HG02943 (cell line): ENCODE measurements at regions not wholly inside any gene's neighbourhood (a gene's known extent, or its start where the extent isn't known, plus 50 kb on each side); places are given as distances from the start of the nearest gene placed in this dataset.

ENCODE experiments used
- ATAC-seq: cut with Tn5 transposase; IDR thresholded peaks from one replicate; pipeline ENCODE4 v1.9.1; 2021; ENCODE audit warnings: mild to moderate bottlenecking, low read depth, moderate library complexity; ENCODE audit not compliant: unreplicated experiment

DNA sequence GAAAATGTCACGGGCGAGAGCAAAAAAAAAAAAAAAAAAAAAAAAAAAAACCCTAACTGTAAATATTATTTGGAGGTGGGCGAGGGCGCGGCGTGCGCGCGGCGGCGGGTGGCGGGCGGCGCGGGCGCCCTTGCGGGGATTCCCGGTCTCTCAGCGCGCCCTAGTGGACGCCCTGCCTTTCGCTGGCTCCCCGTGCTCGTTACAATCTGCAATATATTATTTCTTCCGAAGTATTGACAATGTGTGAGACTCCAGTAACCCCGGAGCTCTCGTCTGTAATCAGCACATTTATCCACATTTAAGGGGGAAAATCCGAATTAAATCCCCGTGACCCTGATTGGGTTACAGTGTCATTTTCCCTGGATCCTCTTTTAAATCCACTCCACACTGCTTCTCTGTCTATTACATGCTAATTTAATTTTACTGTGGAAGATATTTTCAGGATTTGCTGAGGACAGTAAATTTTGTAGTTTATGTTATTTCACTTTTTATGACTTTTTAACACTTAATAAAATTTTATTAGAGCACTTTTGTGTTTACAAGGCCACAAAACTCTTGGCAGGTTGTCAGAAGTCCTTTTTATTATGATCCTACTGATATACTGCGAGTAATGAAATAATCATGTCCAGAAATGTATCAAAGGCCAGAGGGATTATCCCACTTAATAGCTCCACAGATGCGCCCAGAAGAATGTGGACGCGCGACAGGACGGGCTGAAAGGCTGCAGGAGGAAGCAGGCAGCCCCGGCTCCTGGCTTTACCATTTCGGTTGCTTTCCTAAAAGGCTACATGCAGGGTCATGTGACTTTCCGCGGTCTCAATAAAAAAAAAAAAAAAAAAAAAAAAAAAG is 369.1 kb downstream of the MTX2 start:
- ATAC-seq = peak; percentile 82

DNA sequence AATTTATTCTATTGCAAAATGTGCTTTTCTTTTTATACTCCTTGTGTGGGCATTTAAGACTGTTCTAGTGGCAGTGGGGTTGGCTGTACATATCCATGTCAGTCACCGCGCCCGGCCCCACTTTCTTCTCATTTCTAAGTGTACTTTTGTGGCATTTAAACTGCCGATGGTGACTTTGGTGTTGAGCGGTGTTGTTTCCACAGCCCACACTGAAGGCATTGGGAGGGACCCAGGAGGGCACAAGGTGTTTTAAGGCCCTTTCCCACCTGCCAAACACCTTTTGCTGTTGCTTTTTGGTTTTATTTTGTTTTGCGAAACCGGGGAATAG is 369.7 kb downstream of the MTX2 start:
- ATAC-seq = no peak

DNA sequence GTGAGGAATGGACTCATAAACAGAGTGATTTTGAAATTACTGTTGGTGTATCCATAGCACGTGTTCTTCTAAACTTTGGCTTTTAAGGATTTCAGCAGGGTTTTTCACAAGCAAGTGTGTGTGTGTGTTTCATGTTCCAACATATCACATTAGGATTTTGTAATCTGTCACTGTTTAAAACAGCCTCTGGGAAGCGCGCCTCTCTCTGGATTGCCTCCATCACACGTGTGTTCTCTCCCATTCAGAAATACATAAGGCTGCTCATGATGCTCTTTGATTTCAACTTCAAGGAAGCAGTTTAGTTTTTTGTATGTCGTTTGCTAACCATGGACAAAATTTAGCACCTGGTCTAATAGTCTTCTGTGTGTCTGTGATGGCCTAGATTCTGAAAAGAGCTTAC is 370.4 kb downstream of the MTX2 start:
- ATAC-seq = no peak

DNA sequence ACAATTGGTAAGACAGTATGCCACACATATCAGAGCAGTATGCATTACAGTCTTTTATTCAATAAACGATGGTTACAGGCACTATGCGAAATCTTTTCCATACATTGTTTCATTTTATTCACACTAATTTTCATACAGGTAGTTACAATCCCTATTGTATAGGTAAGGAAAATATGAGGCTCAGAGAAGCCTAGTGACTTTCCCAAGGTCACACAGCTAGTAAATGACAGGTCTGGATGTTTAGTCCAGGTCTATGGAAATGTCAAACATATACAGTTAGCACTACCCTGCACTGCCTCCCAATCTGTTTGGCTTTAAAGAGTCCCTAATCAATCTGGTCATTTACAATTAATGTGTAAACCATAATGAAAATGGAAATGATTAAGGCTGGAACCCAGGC is 372.2 kb downstream of the MTX2 start:
- ATAC-seq = no peak

DNA sequence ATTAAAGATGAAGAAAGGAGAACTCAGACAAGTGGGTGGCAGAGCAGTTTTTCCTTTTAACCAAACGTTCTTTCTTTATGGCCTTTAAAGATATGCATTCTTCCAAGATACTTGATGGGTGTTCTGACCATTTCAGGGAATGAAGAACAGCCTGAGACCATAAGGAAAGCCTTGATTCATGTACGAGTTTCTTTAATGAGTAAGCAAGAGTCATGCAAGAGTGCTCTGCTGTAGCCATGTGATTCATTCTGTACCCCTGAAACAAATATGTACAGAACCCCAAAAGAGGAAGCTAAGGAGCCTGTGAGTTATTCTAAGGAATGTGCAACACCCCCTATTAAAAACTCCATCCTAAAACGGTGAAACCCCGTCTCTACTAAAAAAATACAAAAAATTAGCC is 372.8 kb downstream of the MTX2 start:
- no peak for ATAC-seq

DNA sequence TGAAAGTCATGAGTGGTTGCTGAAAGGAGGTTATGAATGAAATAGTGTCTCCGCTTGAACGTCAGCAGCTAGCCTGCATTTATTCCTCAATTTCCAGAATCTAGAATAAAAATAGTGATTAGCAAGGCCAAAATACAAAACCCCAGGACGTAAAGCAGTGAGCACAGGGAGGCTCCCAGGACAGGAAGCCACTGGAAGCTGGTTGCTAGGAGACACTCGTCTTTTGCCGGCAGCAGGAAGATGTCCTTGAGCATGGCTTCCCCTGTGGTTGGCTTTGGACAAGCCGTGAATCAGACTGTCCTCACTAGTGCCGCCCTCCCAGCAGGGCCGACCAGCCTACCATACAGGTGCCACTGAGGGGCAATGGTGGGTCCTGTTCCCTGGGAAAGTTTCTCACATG is 374.4 kb downstream of the MTX2 start:
- no peak for ATAC-seq

DNA sequence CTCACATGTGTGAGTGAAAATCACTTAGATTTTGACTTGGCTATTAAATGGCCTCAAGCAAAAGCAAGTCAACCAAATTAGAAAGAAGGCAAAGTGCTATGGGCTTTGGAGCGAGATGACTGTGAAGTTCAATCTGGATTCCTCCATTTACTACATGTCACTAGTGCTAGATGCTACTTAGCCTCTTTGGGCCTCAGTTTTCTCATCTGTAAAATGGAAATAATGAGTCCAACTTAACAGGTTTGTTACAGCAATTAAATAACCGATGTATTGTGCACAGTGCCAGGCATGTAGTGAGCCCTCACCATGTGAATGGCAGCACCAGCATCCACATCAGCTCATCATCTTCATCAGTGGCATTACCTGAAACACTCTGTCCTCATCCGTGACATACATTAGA is 376.3 kb downstream of the MTX2 start:
- ATAC-seq = no peak

DNA sequence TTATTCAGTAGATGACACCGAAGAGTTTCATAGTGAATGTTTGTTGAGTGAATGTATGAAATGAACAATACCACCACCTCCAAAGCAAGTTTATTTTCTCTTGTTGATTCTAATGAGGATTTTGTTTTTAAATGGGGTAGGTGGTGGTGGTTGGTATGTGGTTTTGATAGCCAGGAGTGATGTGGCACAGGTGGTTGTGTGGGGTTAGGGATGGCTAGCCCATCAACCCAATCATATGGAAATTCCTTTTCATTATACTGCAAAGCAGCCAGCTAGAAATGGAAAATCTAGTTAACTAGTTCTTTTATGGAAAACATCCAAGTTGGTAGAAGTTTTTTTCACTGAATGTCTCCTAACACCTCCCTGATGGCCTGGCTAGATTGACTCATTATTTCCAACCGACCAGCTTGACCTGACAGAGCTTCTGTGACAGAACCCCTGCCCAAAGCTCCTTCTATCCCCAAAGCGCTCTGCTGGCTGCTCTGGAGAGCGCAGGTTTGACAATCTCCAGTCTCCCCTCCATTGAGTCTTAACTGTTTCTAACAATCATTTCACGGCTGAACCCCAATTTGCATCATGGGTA is 376.9 kb downstream of the MTX2 start:
- no peak for ATAC-seq

DNA sequence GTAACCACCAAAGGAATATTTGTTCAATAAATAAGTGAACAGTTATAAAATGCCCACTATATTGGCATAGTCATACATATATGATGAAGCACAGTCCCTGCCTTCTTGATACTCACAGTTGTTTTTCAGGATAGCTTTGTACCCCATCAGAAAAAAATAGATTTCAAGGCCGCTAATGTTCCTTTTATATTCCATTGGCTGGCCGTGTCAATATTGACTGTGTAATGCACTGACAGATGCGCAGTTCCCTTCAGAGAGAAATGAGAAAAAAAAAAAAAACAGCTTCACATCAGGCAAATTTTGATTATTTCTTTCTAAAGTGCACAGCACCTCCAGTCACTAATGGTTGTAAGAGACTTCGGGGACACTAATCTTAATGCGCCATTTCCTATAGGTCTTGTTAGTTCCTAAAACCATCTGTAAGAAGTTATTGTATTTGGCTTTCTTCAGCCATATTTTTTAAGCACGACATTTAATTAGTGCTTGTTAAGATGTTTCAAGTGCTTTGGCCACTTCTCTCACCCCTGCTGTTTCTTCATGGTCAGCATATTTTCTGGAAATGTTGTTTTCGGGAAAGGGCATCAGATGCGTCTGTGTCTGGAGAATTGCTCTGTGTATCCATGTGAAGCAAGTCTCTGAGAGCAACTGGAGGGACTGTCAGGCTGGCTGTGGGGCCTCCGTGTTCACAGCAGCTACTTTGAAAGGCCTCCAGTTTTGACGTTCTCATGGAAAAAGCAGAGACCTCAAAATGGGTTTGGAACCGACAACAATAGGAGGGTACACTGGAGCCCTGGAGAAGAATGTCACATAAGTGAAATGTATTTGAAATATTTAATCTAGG is 378.3 kb downstream of the MTX2 start:
- ATAC-seq = no peak

DNA sequence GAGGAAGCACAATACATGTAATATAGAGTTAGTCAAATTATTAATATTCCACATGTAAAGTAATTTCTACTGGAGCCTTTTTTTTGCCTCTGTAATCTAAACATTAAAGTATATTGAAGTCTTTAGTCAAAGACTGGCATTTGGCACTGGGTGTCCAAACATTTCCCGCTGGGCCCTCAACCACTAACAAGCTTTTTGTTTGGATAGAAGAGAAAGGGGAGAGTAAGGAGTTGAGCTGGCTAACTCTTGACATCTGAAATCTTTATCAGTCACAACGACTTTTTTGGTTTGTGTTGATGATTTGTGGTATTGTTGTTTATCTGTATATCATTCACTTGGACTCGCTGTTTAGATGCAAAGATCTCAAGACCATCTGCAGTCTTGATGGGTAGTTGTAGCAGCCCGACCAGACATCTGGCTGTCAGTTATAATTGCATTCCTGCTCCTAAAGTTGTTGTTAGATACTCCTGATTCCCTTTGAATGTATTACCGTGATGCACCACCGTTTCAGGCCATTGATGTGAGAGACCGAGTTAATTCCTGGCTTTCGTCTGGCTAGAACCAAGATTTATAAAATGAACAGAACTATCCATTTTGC is 379.6 kb downstream of the MTX2 start:
- no peak for ATAC-seq

DNA sequence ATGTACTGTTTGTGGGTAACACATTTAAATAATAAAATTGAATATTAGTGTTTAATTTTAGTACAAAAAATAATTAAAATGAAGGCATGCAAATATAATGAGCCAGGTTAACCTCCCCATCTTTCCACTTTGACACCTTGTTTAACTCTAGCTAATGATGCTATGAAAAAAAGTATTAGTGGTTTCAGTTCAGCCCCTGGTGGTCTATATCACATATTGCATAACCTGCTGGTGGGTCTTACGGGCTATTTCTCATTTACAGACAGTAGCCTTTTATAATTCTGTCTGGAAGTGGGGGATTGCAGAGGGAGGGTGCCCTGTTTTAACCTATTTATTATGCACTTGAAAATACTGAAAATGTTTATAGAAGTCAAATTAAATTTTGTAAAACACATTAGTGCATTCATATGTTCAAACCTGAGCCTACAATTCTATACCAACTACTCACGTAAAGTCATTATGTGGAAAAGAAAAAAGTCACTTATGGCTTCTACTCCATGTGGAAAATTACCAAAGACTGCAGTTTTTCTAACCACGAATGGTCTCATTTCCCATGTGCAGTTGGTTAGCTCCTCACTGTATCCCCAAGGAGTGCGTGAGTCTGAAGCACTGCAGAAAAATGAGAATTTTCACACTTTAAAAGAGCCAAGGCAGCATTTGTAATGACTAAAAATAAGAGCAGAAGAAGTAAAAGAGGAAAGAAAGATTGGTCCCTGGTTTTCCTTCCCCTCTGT is 381.0 kb downstream of the MTX2 start:
- ATAC-seq = no peak

DNA sequence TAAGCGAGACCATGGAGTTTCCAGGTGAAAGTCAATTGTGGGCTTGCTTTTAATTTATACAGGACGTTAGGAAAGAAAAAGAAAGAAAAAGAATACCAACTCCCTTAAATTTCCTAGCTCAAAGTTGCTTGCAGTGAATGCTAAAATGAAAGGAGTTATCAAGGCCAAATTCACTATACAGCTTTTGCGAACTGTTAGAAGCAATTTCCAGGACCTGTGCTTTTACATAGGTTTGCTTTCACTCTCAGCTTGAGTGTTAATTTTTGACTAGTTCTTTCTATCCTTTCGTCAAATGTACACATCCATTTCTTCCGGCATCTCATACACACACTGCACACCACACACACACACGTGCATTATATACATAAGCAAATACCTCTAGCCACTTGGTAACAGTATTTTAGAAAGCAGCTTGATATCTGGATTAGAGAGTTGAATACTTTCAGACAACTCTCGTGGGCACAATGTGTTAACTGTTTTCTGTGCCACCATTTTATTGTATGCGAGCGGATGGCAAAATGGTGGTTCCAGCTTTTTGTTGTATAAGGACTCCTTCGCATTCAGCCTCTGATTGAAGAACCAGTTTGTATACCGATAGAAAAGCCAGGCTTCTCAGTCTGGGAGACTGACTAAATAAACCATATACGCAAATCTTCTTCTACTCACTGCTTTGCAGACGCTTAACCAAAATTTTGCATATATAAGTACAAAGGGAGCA is 381.8 kb downstream of the MTX2 start:
- ATAC-seq = no peak

DNA sequence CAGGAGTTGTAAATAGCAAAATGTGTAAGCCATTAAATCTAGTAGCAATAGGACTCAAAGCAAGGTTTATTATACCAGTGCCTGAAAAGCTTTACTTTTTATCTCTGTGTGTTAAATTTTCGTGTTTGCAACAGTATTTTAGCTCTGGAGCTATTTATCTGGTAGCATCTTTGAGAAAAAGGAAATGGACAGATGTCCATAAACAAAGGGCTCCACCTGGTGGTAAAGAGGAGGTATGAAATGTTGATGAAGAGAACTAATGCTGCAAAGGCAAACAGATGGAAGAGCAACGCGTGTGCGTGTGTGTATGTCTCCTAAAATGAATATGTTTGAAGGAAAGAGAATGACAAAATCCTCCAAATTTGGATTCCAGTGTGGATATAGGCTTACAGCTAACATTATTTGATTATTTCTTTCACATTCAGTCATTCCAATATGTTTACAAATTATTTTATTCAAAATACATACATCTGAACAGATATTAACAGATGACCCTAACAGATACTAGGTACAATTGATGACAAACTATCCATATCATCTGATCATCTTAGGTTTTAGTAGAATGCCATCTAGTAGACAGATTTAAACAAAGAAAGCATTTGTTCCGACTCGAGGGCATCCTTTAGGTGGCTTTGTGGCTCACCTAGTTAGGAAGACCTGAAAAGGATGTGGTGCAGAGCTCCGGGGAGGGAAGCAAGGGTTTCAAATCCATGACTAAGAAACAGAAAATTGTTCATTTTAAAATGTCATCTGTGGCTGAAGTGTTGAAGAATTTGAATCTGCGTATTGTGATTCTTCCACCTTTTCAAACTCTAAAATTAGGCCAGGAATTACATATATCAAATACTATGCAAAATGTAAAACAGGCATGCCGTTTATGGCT is 383.3 kb downstream of the MTX2 start:
- no peak for ATAC-seq

DNA sequence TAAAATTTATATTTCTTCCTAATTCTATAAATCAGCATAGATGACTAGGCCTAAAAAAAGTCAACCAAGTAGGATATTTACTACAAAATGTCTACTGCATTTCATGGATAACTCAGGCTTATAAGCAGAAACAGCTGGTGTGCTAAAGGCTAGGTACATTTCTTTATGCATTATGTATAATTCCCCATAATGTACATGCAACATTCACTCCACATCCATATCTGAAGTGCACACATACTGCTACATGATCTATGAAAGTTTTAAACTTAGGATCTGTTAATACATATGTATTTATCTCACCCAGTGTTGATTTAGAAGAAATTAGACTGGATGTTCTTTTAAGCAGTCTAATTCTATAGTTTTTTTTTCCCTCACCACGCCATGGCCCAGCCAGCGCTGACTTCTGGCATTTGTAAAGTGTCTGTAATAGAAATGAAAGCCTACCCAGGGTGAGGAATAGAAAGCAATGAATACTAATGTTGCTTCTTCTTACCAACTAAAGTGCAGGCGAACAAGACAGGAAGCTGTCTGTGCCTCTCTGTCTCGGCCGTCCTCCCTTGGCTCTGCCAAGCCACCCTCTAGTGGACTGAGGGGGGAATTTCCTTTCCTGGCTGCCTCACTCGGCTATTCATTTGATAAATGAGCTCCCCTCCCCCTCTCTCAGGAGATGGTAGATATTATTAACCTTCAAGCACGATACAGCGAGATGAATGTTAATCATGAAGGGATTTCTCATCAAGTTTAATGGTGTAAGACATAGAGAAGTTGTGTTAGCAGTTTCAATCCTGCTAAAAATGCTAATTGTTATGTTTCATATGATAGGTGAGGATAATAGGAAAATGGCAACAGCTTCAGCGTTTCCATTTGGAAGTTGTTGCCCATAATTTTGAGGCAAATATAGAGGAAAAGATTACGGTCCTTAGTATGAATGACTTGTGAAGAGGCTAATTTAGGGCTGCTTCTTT is 384.5 kb downstream of the MTX2 start:
- peak; percentile 87 for ATAC-seq

DNA sequence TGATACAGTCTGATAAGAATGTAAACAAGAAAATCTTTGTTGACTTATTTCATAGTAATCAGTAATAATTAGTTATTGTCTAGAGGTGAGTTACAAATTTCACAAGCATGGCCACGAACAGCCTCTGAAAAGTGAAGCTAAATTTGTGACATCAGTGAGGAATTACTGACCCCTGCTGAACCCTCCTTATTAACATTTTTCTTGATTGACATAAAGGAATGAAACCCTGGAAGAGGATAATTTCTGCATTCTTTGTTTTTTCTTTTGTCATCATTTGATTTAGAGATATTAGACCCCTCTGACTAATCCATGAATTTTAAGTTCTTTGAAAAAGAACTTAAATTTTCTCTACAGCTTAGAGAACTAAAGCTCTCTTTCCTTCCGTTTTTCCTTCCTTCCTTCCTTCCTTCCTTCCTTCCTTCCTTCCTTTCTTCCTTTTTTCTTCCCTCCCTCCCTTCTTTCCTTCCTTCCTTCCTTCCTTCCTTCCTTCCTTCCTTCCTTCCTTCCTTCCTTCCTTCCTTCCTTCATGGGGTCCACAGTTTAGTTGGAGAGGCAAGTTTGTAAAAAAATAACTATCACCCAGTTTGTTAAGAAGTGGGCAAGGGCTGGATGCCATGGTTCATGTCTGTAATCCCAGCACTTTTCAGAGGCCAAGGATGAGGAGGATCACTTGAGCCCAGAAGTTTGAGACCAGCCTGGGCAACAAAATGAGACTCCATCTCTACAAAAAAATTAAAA is 387.0 kb downstream of the MTX2 start:
- no peak for ATAC-seq

DNA sequence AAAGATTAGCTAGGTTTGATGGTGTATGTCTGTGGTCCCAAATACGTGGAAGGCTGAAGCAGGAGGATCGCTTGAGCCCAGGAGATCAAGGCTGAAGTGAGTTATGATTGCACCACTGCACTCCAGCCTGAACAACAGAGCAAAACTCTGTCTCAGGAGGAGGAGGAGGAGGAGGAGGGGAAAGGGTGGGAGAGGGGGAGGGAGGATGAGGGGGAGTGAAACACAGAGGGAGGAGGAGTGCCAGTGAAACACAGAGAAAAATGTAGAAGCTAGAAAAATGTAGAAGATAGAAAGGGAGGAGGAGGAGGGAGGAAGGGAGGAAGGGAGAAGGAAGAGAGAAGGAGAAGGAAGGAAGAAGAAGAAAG is 387.5 kb downstream of the MTX2 start:
- no peak for ATAC-seq

DNA sequence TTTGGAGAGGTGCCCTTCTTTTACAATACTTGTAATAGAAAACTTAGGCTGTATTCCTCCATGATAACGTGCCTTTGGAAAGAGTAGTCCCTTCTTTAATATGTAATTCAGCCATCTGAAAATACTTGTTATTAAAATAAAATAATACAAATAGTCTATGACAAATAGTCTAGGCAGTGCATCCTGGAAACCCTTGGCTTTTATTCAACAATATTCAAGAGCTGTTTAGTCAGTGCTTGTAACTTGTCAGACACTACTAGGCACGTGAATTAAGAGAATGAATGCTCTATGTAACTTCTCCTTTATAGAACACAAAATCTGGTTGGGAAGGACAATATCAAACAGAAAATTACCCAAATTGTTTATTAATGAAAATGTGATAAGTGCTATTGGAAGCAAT is 388.2 kb downstream of the MTX2 start:
- no peak for ATAC-seq
